Stimulated activated CD8-positive, alpha-beta memory T cell treated with anti-CD3 and anti-CD28 coated beads, Interleukin-4, amount 100 ng/mL, for 48 hours (primary cell): ENCODE measurements at regions not wholly inside any gene's neighbourhood (a gene's known extent, or its start where the extent isn't known, plus 50 kb on each side); places are given as distances from the start of the nearest gene placed in this dataset.
"Not testable (repeated sequence)": the region's sequence is repeated elsewhere in the genome, so short reads cannot be mapped to it uniquely, and the experiment has no call there.

ENCODE experiments used
- DNase-seq: peaks from one replicate; pipeline ENCODE4 v3.0.0-alpha.2; 2020

DNA sequence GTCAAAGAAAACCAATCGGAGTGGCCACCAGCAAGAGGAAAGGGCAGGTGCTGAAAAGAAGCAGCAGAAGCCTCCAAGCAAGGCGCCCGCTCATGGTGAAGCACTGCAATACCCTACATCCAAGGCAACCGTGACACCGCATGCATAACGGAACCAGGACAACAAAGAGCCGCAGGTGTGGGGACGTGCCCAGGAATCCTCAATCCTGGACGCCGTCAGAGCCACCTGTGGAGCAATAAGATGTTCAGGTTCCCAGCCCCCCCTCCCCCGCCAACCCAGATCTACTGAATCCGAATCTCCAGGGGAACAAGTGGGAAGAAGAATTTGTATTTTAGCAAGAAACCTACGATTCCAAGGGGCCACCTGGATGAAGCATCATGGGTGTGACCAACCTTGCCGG, 70.8 kb downstream of the SHANK2 start:
- DNase-seq = no peak

DNA sequence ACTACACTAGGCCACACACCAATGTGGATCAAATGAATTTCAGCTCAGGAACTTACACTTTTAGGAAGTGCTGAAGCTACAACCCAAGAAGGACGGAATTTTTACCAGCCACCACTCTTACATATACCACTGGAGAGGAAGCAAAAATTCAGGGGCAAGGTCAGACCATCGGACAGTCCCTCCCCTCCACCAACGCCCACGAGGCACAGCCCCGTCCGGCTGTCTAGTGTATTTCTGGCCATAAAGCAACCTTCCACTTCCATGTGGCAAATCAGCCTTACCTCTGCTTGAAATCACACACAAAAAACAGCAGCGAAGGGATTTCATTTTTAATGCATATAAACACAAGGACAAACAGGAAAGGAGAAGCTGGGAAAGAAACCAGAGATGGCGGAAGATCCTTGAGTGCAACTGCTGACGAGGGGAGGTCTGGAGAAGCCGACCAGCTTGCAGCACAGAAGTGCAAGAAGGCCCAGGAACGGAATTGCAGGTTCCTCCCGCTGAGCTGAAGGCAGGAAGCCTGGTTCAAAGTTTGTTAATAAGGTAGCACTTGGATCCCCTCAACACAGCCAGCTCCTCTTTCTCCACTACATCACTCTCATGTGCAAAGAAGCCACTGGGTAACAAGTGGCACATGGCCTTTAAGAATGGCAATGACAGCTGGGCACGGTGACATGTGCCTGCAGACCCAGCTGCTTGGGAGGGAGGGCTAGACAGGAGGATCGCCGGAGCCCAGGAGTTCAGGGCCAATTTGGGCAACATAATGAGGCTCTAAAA, 71.5 kb downstream of the SHANK2 start:
- DNase-seq = no peak

DNA sequence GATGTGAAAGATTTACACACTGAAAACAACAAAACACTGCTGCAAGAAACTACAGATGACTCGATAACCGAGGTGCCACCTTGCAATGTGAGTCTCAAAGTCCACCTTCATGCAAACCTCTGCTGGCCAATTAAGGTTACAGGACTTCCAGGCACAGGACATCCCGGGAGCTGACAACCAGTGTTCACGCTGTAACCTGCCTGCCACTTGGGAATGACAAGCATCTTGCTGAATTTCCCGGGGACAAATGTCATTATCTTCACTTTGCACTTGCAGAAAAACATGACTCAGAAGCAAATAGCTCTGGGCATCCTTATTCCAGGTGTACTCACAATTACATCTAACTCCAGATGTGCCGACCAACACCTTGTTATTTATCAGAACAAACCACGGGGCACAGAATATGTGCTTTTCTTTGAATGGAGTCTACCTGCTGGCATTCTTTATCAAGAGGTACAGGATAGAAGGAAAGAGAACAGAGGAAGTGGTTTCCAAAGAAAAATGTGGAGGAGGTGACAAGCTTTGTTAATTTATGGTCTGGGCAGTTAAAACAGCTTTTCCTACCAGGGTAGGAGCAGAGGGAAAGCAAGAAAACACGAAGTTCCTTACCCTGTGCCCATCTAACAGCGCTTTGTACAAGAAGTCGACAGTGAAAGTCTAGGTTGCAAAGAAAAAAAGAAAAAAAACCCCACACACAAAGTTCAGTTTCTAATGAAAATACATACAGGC, 72.3 kb downstream of the SHANK2 start:
- DNase-seq = no peak

DNA sequence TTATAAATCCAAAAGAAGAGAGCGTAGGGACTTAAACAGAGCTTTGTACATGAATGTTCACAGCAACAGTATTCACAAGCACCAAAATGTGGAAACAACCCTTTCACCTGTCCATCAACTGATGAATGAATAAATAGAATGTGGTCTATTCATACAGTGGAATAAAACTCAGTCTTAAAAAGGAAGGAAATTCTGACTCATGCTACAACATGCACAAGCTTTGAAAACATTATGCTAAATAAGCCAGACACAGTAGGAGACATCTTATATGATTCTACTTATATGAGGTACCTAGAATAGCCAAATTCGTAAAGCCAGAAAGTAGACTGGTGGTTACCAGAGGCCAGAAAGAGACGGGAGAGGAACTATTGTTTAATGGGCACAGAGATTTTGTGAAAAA, 74.3 kb downstream of the SHANK2 start:
- no peak for DNase-seq

DNA sequence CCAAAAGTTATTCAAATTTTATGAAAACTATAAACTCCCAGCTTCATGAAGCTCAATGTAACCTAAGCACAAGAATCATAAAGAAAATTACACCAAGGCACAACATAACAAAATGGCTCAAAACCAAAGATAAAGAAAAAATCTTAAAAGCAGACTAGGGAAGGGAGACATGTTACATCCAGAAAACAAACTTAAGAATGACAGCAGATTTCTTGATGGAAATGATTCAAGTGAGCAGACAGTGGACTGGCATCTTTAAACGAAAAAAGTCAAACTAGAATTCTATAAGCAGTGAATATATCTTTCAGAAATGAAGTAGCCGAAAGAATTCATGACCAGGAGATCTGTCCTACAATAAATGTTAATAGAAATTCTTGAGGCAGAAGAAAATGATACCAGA, 75.6 kb downstream of the SHANK2 start:
- no peak for DNase-seq

DNA sequence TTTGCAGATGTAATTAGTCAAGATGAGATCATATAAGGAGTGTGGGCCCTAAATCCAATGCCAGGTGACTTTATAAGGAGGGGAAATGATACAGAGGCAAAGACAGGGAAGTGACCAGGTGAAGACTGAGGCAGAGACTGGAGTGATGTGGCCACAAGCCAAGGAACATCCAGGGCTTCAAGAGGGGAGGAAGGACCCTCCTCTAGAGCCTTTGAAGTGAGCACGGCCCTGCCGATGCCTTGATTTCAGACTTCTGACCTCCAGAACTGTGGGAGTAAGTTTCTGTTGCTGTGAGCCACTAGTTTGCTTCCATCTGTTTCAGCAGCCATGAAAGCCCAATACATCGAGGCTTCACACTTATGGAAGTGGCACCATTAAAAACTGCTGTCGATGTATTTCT, 78.7 kb downstream of the SHANK2 start:
- no peak for DNase-seq

DNA sequence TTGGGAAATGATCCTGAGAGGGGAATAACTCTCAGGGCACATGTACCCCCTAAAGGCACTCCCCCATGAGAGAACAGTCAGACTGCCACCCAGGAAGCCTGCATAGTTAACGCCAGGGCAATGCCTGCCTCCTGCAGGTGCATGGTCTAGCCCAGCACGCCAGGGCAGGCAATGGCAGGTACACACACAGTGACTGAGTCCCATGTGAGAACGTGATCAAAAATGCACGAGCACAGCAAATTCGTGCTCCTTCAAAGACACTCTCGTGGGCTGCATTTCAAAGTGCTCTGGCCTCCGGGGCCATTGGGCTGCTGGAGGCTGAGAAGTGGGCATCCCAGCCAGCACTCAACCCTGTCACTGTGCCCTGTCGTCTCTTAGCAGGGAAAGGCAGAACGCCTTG, 79.7 kb downstream of the SHANK2 start:
- DNase-seq = no peak

DNA sequence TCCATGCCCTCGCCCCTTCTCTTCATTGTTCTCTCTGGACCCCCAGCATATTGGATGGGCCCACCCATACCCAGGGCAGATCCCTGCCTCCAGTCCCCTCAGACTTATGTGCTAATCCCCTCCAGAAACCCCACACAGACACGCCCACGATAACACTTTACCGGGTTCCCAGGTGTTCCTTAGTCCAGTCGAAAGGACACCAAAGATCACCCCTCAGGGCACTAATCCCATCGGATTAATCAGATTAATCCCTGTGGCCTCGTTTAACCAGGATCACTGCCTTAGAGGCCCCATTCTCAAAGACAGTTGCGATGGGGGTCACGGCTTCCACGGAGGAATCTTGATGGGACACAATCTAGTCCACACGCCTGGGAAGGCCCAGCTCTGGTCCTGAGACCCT, 80.8 kb downstream of the SHANK2 start:
- no peak for DNase-seq

DNA sequence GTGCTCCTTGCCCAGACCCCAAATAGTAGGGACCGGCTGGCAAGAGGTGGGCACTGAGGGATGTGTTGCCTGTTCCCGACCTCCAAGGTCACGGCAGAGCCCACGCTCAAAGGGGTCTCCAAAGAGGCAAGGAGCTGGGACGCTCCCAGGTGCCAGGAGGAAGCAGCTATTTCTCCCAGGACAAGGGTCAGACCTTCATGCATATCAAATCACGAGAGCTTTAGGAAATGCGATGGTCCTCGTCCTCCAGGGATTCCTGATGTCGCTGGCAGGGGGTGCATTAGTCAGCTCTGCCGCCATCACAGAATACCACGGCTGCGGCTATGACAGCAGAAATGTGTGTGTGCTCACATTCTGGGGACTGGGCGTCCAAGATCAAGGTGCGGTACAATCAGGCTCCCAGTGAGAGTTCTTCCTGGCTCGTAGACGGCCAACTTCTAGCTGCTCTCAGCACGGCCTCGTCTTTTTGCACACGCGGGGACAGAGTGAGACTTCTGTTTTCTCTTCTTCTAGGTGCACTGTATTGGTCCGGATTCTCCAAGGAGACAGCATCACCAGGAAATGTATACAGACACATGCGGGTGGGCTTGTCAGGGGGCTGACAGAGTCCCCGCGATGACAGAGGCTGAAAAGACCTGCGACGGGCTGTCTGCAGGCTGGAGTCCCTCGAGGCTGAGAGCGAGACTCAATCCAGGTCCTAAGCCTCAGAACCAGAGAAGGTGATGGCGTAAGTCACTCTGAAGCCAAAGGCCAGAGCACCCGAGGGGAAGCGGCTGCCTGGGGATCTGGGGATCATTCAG, 81.6 kb downstream of the SHANK2 start:
- no peak for DNase-seq

DNA sequence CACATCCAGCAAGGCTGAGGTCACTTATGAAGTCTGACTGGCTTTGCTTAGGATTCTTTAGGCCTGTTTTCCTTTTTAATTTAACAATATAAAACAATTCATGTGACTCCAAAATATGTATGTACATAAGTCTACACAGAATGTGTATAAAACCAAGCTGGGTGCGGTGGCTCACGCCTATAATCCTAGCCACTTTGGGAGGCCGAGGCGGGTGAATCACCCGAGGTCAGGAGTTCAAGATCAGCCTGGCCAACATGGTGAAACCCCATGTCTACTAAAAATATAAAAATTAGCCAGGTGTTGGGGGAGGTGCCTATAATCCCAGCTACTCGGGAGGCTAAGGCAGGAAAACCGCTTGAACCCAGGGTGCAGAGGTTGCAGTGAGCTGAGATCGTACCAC, 83.1 kb downstream of the SHANK2 start:
- DNase-seq = no peak

DNA sequence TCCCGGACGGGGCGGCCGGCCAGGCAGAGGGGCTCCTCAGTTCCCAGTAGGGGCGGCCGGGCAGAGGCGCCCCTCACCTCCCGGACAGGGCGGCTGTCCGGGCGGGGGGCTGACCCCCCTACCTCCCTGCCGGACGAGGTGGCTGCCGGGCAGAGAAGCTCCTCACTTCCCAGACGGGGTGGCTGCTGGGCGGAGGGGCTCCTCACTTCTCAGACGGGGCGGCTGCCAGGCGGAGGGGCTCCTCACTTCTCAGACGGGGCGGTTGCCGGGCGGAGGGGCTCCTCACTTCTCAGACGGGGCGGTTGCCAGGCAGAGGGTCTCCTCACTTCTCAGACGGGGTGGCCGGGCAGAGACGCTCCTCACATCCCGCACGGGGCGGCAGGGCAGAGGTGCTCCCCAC, 84.6 kb downstream of the SHANK2 start:
- not testable (repeated sequence) for DNase-seq

DNA sequence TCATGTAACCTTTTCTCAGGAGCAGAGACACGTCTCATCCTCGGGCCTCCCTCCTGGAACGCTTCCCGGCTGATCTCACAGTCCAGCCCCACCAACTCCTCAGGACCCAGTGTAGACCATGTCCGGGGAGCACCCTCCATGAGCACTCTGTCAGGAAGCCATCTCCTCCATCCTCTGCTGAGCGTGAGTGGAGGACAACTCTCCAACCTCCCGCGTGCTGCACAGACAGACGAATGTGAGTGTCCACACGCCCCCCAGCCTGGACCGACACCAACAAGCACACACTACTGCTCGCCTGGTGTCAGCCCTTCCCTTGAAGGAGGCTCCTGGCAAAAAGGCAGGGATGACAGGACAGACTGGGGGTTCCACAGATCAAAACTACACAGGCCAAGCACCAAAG, 86.6 kb downstream of the SHANK2 start:
- no peak for DNase-seq

DNA sequence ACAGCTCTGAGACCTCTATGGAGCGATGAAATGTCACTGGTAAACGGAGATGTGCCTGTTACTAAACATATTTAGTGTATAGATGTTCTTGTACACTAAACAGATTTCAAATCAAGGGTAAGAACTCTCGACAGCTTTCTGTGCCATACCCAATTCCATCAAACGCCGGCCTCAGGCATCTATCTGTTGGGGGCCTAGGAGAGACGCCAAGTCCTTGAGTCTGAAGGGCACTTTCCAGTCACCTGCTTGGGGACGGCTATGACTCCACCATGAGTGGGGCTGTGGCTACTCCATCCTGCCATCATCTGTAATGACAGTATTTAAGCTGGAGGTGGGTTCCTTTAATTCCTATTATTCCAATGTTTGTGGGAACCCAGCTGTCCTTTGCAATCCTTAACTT, 87.8 kb downstream of the SHANK2 start:
- no peak for DNase-seq

DNA sequence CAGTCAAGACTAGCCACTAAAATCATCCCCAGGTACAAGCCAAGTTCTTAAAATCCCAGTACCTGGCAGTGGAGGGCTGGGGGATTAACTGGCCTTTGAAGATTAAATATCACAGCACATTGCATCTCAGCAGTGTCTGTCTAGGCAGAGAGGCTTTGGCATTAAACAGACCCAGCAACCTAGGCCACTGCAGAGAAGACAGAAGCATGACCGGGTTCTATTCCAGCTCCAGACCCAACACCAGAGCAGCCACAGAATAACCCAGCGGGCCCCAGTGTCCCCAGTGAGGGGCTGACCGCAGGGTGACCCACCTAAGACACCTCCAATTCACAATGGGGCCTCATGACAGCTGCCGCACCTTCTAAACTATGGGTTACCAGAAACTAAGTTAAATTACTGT, 88.2 kb downstream of the SHANK2 start:
- DNase-seq = no peak

DNA sequence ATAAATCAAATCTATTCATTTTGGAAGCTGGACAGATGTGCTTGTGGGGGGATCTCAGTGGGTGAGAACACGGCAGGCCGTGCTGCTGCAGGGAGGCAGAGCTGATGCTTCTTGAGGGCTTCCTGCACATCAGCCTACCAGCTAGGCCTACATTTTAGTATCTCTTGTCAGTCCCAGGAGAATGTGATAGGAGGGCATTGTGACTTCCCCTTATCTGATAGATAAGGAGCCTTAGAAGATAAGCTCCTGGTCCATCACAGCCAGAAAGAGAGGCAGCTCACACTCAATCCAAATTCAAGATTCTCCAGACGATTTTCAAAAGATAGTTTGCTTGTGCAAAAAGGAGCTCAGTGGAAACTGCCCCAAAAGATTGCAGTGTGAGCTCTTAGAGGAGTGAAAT, 89.0 kb downstream of the SHANK2 start:
- no peak for DNase-seq

DNA sequence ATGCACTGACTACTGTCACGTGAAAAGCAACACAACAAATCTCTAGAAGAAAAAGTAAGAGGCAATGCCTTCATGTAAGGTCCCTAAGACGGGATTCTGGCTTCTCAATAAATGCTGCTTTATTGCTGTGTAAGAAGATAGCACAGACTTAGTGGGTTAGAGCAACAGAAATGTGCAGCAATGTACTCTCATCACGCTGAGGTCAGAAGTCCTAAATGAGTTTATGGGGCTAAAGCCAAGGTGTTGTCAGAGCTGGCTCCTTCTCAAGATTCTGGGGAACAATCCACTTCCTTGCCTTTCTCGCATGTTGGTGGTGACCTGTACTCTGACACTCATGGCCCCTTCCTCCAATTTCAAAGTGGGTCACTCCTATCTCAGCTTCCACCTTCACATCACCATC, 93.4 kb downstream of the SHANK2 start:
- no peak for DNase-seq

DNA sequence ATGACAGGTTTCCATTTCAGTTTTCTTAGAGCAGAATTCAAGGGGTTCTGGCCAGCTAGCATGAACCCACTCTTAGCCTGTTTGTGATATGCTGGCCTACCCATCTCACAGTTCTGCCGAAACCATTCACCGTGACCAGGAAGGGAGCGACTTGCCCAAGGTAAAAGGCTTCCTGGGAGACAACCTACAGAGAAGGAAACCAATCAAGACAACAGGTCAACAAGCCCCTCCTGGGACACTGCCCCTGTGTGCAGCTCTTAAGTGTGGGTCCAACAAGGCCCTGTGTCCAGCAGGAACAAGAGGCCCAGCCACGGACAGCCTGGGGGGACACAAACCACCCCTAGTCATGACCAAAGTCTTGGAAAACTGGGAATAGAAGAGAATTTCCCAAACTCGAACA, 94.7 kb downstream of the SHANK2 start:
- not testable (repeated sequence) for DNase-seq

DNA sequence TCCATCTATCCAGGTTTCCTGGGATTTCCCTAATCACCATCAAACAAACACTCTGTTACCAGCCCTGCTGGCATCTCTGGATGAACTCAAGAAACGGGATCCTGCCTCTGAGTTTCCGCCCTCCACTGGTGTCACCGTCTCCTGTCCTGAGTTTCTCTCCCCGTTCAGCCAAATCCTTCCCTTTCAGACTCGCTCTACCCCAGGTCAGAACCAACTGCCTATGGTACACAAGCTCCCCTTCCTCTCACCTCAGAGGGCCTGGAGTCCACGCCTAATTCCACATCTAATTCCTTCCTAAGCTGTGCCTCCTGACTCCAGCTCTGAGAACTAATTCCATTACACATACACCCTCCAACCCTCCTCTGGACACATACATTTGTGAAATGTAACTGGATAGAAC, 96.1 kb downstream of the SHANK2 start:
- DNase-seq = no peak

DNA sequence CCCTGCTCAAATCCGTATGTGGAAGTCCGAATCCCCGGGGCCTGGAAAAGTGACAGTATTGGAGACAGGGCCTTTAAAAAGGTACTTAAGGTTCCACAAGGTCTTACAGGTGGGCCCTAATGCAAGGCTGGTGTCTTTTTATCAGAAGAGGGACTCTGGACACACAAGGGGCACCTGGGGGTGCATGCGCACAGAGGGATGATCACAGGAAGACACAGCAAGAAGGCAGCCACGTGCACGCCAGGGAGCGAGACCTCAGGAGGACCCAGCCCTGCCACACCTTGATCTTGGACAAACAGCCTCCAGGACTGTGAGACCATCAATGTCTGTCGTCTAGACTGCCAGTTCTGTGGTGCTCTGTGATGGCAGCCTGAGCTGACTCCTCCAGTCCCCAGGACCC, 96.5 kb downstream of the SHANK2 start:
- no peak for DNase-seq

DNA sequence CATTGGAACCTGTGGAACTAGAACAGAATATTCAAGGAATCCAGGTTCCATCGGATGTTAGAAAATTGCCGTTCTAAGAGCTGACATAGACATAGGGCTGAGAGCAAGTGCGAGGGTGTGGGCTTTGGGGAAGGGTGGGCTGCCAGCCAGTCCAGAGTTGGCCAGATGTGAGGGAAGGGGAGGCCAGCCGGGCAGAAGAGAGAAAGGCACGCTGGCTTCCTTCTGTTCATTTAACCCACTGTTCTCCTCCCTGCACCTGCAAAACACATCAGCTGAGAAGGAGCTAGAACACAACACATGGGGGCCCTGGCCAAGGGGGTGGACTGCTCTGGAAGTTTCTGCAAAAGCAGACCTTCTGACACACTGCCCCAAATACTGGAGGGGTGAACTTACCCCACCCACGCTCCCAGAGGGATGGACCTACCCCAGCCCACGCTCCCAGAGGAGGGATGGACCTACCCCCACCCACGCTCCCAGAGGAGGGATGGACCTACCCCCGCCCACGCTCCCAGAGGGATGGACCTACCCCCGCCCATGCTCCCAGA, 98.0 kb downstream of the SHANK2 start:
- no peak for DNase-seq

DNA sequence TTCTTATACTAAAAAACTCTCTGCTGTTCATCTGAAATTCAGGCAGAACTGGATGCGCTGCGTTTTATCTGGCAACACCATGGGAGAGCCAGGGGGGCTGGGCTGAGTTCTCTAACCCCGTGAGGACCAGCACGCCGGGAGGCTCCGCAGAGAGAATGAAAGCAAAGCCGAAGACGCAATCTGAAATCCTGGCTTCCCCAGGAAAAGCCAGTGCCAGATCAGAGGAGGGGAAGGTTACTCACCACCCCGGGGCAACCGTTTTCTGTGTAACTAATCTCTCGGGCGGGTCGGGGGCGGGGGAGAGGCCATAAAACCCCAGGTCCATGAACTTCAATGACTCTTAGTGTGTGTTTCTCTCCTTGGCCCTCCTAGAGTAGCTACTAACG, 99.4 kb downstream of the SHANK2 start:
- no peak for DNase-seq

DNA sequence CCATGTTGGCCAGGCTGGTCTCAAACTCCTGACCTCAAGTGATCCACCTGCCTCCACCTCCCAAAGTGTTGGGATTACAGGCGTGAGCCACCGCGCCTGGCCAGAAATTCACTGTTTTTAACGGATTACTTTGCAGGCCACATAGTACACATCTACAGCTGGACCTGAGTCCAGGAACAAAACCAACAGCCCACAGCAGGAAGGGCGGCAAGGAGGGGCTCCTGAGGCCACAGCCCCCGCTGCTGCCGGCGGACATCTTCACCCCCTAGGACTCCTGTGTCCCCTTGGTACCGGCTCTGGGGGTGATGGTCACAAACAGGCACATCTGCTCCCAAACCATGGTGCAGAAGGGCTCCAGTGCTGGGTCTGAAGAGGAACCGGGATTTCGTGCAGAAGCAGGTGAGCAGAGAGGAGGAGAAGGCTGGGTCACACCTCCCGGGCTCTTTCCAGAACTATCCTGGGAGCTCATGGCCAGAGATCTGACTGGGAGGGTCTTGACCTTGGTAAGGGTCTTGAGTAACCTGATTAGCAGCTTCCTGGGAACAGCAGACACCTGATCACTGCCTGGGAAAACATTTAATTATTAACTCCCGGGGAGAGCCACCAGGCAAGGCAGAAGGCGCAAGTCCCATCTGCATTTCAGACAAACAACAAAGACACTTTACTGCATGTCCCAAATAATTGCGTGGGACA, 99.9 kb downstream of the SHANK2 start:
- DNase-seq = not testable (repeated sequence)

DNA sequence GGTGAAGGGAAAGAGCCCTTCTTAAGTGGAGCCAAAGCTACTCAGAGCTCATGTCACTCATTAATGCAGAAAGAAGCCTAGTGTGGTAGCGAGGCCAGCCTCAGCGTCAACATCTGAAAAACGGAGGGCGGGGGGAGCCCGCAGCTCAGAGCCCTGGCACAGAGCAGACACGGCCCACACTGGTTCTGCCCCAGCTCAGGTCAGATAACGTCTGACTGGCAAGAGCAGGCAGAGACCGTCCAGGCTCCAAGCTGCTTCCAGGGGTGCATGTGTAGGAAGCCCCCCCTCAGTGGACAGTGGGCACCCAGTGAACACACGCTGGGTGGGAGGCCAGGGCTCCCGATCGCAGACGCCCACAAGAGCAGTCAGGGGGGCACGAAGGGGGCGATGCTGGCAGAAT, 100.8 kb downstream of the SHANK2 start:
- DNase-seq = no peak
